GM12878 (cell line): ENCODE measurements at regions not wholly inside any gene's neighbourhood (a gene's known extent, or its start where the extent isn't known, plus 50 kb on each side); places are given as distances from the start of the nearest gene placed in this dataset.

Experiments used
- ATAC-seq: fragments of 200-7000 bp; cut with Tn5 transposase; 3 replicates; pipeline ENCODE4 v1.9.1; 2020; ENCODE audit warnings: mild to moderate bottlenecking, moderate library complexity
- BruUV-seq: library from RNA; stranded (reverse); fragments of 400-500 nt; replicated peaks from 2 replicates; lab custom pipeline; 2021; lab: Mats Ljungman, UMichigan
- CTCF ChIA-PET: fragments of 300-600 bp; sonication (Branson Sonifier 250); formaldehyde crosslinking; extraction: SDS; loops from one replicate; lab custom pipeline; 2021; ENCODE audit warnings: inconsistent platforms; lab: Yijun Ruan, JAX
- POLR2A ChIA-PET: fragments of 350-600 bp; formaldehyde crosslinking; extraction: SDS; loops from one replicate; lab custom pipeline; 2021; ENCODE audit warnings: inconsistent platforms; lab: Charles Lee
- RAD21 ChIA-PET: fragments of 300-600 bp; sonication (Branson Sonifier 250); formaldehyde crosslinking; loops from one replicate; lab custom pipeline; 2023; ENCODE audit warnings: antibody characterized with exemption; ENCODE audit not compliant: unreplicated experiment; lab: Charles Lee
- SMC1A ChIA-PET: fragments of 300-600 bp; sonication (Branson Sonifier 250); formaldehyde crosslinking; loops from one replicate; lab custom pipeline; 2023; ENCODE audit not compliant: unreplicated experiment, uncharacterized antibody; lab: Charles Lee
- DNase-seq: peaks from one replicate; pipeline ENCODE4 v3.0.0-alpha.2; 2011; ENCODE audit warnings: low read depth, low spot score
- FAIRE-seq: peaks from 3 replicates; lab custom pipeline; 2011; peaks lifted over from hg19 to GRCh38; lab: Jason Lieb, UNC
- H2AFZ ChIP-seq: 2 replicates; pipeline ENCODE4 v1.6.0; 2011; ENCODE audit warnings: low read depth, low read length, control low read depth; ENCODE audit not compliant: control insufficient read depth
- H3K27ac ChIP-seq: 2 replicates; pipeline ENCODE4 v1.5.1; 2011; ENCODE audit warnings: control low read depth; ENCODE audit not compliant: control insufficient read depth, insufficient read depth
- H3K27me3 ChIP-seq, 2 experiments: replicated peaks in 1 of 2; 2 replicates each; pipeline versions ENCODE4 v1.6.0 to v1.6.1; 2011; ENCODE audit warnings: low read length in 1 of 2; ENCODE audit not compliant: control insufficient read depth in 2 of 2, insufficient read depth in 2 of 2
- H3K36me3 ChIP-seq, 2 experiments: 2 replicates each; pipeline ENCODE4 v1.5.1; 2011; ENCODE audit warnings: low read length in 1 of 2; ENCODE audit not compliant: control insufficient read depth in 2 of 2, insufficient read depth in 2 of 2
- H3K4me1 ChIP-seq: 2 replicates; pipeline ENCODE4 v1.6.1; 2011; ENCODE audit warnings: mild to moderate bottlenecking, low read length, moderate library complexity, mixed read lengths; ENCODE audit not compliant: control insufficient read depth, insufficient read depth
- H3K4me2 ChIP-seq: 2 replicates; pipeline ENCODE4 v1.6.0; 2011; ENCODE audit warnings: control low read depth; ENCODE audit not compliant: control insufficient read depth, insufficient read depth
- H3K4me3 ChIP-seq: fragments of 200-600 bp; sonication (generic); 2 replicates; pipeline ENCODE4 v1.5.1; 2016
- H3K79me2 ChIP-seq: 2 replicates; pipeline ENCODE4 v1.6.0; 2011; ENCODE audit warnings: low read length; ENCODE audit not compliant: control insufficient read depth, insufficient read depth
- H3K9ac ChIP-seq: 2 replicates; pipeline ENCODE4 v1.8.0; 2011; ENCODE audit warnings: low read length, control low read depth, mixed read lengths; ENCODE audit not compliant: control insufficient read depth, insufficient read depth
- H3K9me3 ChIP-seq: replicated peaks from 3 replicates; pipeline ENCODE4 v1.5.1; 2011; ENCODE audit warnings: mild to moderate bottlenecking, low read length; ENCODE audit not compliant: control insufficient read depth, insufficient read depth
- H4K20me1 ChIP-seq: 2 replicates; pipeline ENCODE4 v1.6.0; 2011; ENCODE audit not compliant: control insufficient read depth, insufficient read depth
- EGR1 ChIP-seq, 2 experiments: IDR thresholded peaks; 1 replicate in 1 of 2; 2 replicates in 1 of 2; pipeline ENCODE4 v1.6.1; 2011 to 2012; ENCODE audit warnings: low read depth in 2 of 2, low read length in 2 of 2, borderline replicate concordance in 1 of 2, mild to moderate bottlenecking in 1 of 2, moderate library complexity in 1 of 2
- ESRRA ChIP-seq: IDR thresholded peaks from 2 replicates; pipeline ENCODE4 v1.6.1; 2012; ENCODE audit warnings: mild to moderate bottlenecking, low read length, improper control_type of control experiment
- GATAD2B ChIP-seq: fragments of 450-650 bp; conservative IDR thresholded peaks from 2 replicates; pipeline ENCODE4 v1.6.1; 2017; ENCODE audit warnings: low read depth, mild to moderate bottlenecking, moderate library complexity
- IRF4 ChIP-seq: IDR thresholded peaks from 2 replicates; pipeline ENCODE4 v1.6.1; 2011; ENCODE audit warnings: low read depth, low read length
- KDM1A ChIP-seq: fragments of 200-600 bp; sonication (generic); IDR thresholded peaks from 2 replicates; pipeline ENCODE4 v1.6.1; 2016; ENCODE audit warnings: borderline replicate concordance
- ZNF592 ChIP-seq: fragments of 450-650 bp; IDR thresholded peaks from 2 replicates; pipeline ENCODE4 v1.6.1; 2017; ENCODE audit warnings: mild to moderate bottlenecking, moderate library complexity
- WGBS: methylation state at CpG from one replicate; pipeline ENCODE4 v1.1.6; 2016; ENCODE audit warnings: low lambda C conversion rate; ENCODE audit not compliant: insufficient replicate concordance, insufficient coverage; ENCODE audit errors: missing lambda C conversion rate; 5-methylcytosine and 5-hydroxymethylcytosine counted together
- in situ Hi-C: fragments of 300-500 bp; cut with MboI; formaldehyde crosslinking; loops from 9 replicates; pipeline ENCODE4 v1.14.3; 2018; ENCODE audit warnings: mixed read lengths
- intact Hi-C: fragments of 100-400 bp; cut with micrococcal nuclease; formaldehyde crosslinking; loops from one replicate; pipeline ENCODE4 v1.14.2; 2022; ENCODE audit not compliant: unreplicated experiment

GRCh38 chr13:106375085-106375484 is 160.4 kb downstream of the EFNB2 start (continued):
- TF ChIP-seq ZNF592 (no peak), ESRRA (no peak), KDM1A (no peak), EGR1 (IDR thresholded peaks at IDR 0.05; ENCODE audit: borderline replicate concordance in 1 of 2, low read depth in 2 of 2, low read length in 2 of 2) (no peak), IRF4 (no peak)

- DNase-seq, result no peak
Observed at GRCh38 chr13:106374631-106375030, 160.8 kb downstream of the EFNB2 start.

More at GRCh38 chr13:106374631-106375030, 160.8 kb downstream of the EFNB2 start:
- Histone ChIP-seq H2AFZ (no peak overlapping the region), H3K27me3 (no peaks in the 10 kb centered on the region), H3K9ac (no peak overlapping the region), H3K9me3 (no peaks in the 10 kb centered on the region; the same call in 2 of the 3 replicates)
- ChIA-PET RAD21 (interaction anchor here (0.7 to 1.1 kb wide), 3 partner anchors 24 to 252 kb away, joined by 3 read pairs; no protein-coding TSS in a partner anchor), CTCF (no interaction called here)
- FAIRE-seq, result no peak
- intact Hi-C loops, result loop anchor here (1.0 to 10.0 kb wide), 2 partner anchors 160 to 274 kb away; partner anchors contain the start of gene EFNB2
- no peak for ATAC-seq
- BruUV-seq, result no TSS peak
- no peak for TF ChIP-seq GATAD2B
- TF ChIP-seq, all 136 proteins: peak for 0
- ChIA-PET SMC1A (no interaction called here), POLR2A (interaction anchor here (0.9 to 1.7 kb wide), 2 partner anchors 8 to 10 kb away, joined by 3 to 5 read pairs; no protein-coding TSS in a partner anchor)
- peak overlapping the region; percentile 20 for H3K4me2 ChIP-seq
- H3K4me1 ChIP-seq, result peaks cover 9% of the 10 kb centered on the region; the same call in 1 of the 2 replicates
- H3K27ac ChIP-seq, result peak overlapping the region; percentile 33; the same call in 1 of the 2 replicates
- no peaks in the 10 kb centered on the region for H3K79me2 ChIP-seq
- in situ Hi-C loops, result no loop called here
- H3K36me3 ChIP-seq, result no peaks in the 10 kb centered on the region
- WGBS, result 71% methylated on average over 10 of the region's 10 CpGs
- H3K4me3 ChIP-seq, result no peak overlapping the region
- H4K20me1 ChIP-seq, result no peaks in the 10 kb centered on the region
